ENCODE measurements at regions not wholly inside any gene's neighbourhood (a gene's known extent, or its start where the extent isn't known, plus 50 kb on each side); places are given as distances from the start of the nearest gene placed in this dataset.

DNA sequence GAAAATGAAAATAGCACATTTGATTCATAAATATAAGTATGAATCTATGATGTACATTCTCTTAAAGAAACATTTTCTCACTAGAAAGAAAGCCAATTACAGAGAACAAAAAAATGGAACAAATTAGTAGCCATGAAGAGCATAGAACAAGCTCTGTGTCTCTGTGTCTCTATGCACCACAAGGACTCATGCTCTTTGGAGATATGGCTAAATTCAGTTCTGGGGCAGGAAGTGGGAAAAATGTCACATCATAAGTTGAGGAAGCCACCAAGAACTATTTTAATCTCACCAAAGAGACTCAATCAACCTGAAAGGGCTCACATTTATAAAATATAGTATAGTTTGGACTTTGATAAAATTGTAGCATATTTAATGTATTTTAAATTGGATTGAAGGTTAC, 1259.8 kb upstream of the GJE1 start:
- TF ChIP-seq, protein P1, sequence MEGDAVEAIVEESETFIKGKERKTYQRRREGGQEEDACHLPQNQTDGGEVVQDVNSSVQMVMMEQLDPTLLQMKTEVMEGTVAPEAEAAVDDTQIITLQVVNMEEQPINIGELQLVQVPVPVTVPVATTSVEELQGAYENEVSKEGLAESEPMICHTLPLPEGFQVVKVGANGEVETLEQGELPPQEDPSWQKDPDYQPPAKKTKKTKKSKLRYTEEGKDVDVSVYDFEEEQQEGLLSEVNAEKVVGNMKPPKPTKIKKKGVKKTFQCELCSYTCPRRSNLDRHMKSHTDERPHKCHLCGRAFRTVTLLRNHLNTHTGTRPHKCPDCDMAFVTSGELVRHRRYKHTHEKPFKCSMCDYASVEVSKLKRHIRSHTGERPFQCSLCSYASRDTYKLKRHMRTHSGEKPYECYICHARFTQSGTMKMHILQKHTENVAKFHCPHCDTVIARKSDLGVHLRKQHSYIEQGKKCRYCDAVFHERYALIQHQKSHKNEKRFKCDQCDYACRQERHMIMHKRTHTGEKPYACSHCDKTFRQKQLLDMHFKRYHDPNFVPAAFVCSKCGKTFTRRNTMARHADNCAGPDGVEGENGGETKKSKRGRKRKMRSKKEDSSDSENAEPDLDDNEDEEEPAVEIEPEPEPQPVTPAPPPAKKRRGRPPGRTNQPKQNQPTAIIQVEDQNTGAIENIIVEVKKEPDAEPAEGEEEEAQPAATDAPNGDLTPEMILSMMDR (IDR thresholded peaks at IDR 0.05), result no peak
- TF ChIP-seq EZH2 (IDR thresholded peaks at IDR 0.05), result no peak
